ENCODE measurements at regions not wholly inside any gene's neighbourhood (a gene's known extent, or its start where the extent isn't known, plus 50 kb on each side); places are given as distances from the start of the nearest gene placed in this dataset.
"Not testable (repeated sequence)": the region's sequence is repeated elsewhere in the genome, so short reads cannot be mapped to it uniquely, and the experiment has no call there.

DNA sequence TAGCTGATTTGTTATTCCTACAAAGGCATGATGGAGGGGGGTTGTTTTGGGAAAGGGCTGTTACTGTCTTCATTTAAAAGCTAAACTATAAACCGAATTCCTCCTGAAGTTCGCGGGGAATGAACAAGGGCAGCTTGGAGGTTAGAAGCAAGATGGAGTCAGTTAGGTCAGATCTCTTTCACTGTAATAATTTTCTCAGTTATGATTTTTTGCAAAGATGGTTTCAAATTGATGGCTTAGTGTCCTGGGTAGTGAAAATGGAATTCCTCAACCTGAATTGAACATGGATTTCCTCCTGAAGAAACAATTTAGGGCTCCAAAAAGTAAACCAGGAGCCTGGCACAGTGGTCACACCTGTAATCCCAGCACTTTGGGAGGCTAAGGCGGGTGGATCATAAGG is 96.6 kb upstream of the SNRPN start:
- TF ChIP-seq, protein P1, sequence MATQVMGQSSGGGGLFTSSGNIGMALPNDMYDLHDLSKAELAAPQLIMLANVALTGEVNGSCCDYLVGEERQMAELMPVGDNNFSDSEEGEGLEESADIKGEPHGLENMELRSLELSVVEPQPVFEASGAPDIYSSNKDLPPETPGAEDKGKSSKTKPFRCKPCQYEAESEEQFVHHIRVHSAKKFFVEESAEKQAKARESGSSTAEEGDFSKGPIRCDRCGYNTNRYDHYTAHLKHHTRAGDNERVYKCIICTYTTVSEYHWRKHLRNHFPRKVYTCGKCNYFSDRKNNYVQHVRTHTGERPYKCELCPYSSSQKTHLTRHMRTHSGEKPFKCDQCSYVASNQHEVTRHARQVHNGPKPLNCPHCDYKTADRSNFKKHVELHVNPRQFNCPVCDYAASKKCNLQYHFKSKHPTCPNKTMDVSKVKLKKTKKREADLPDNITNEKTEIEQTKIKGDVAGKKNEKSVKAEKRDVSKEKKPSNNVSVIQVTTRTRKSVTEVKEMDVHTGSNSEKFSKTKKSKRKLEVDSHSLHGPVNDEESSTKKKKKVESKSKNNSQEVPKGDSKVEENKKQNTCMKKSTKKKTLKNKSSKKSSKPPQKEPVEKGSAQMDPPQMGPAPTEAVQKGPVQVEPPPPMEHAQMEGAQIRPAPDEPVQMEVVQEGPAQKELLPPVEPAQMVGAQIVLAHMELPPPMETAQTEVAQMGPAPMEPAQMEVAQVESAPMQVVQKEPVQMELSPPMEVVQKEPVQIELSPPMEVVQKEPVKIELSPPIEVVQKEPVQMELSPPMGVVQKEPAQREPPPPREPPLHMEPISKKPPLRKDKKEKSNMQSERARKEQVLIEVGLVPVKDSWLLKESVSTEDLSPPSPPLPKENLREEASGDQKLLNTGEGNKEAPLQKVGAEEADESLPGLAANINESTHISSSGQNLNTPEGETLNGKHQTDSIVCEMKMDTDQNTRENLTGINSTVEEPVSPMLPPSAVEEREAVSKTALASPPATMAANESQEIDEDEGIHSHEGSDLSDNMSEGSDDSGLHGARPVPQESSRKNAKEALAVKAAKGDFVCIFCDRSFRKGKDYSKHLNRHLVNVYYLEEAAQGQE (IDR thresholded peaks at IDR 0.05) = not testable (repeated sequence)
- not testable (repeated sequence) for TF ChIP-seq TAF1 (conservative IDR thresholded peaks at IDR 0.05); HNF4A (conservative IDR thresholded peaks at IDR 0.05); SP1 (IDR thresholded peaks at IDR 0.05); RXRA (IDR thresholded peaks at IDR 0.05)
- TF ChIP-seq, protein P2, sequence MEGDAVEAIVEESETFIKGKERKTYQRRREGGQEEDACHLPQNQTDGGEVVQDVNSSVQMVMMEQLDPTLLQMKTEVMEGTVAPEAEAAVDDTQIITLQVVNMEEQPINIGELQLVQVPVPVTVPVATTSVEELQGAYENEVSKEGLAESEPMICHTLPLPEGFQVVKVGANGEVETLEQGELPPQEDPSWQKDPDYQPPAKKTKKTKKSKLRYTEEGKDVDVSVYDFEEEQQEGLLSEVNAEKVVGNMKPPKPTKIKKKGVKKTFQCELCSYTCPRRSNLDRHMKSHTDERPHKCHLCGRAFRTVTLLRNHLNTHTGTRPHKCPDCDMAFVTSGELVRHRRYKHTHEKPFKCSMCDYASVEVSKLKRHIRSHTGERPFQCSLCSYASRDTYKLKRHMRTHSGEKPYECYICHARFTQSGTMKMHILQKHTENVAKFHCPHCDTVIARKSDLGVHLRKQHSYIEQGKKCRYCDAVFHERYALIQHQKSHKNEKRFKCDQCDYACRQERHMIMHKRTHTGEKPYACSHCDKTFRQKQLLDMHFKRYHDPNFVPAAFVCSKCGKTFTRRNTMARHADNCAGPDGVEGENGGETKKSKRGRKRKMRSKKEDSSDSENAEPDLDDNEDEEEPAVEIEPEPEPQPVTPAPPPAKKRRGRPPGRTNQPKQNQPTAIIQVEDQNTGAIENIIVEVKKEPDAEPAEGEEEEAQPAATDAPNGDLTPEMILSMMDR (IDR thresholded peaks at IDR 0.05; ENCODE audit: low read depth, low read length, missing input control) = not testable (repeated sequence)
- TF ChIP-seq, protein P3, sequence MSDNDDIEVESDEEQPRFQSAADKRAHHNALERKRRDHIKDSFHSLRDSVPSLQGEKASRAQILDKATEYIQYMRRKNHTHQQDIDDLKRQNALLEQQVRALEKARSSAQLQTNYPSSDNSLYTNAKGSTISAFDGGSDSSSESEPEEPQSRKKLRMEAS (IDR thresholded peaks at IDR 0.05) = not testable (repeated sequence)

Data from liver (tissue), 3 donors.